ENCODE measurements at regions not wholly inside any gene's neighbourhood (a gene's known extent, or its start where the extent isn't known, plus 50 kb on each side); places are given as distances from the start of the nearest gene placed in this dataset.
"Not testable (repeated sequence)": the region's sequence is repeated elsewhere in the genome, so short reads cannot be mapped to it uniquely, and the experiment has no call there.

GRCh38 chr7:106560482-106560881 is 100.5 kb downstream of the CCDC71L start:
- no peaks in the 10 kb centered on the region for H3K9me3 Mint-ChIP-seq

GRCh38 chr7:106556244-106556643 is 104.7 kb downstream of the CCDC71L start:
- H3K4me1 Mint-ChIP-seq; DNase-seq; ATAC-seq; H3K27me3 ChIP-seq (ENCODE audit: control insufficient read depth, insufficient read depth, low read length); intact Hi-C loops (cut with micrococcal nuclease); H3K27ac Mint-ChIP-seq; H3K9me3 ChIP-seq (ENCODE audit: control insufficient read depth, insufficient read depth, low read length); H3K4me3 ChIP-seq (ENCODE audit: low read length); H3K27ac ChIP-seq (ENCODE audit: low read length); H3K36me3 ChIP-seq (ENCODE audit: control insufficient read depth, insufficient read depth, low read length); H3K36me3 Mint-ChIP-seq; H3K4me1 ChIP-seq (ENCODE audit: control insufficient read depth, insufficient read depth, low read length); H3K4me3 Mint-ChIP-seq; H3K9me3 Mint-ChIP-seq: not testable (repeated sequence)
- 83% methylated on average over 1 of the region's 2 CpGs for WGBS (ENCODE audit: insufficient coverage)
- peaks cover 11 to 17% of the 10 kb centered on the region in 2 donors for H3K27me3 Mint-ChIP-seq (ENCODE audit: low read depth in 2 of 2)

More at GRCh38 chr7:106560482-106560881, 100.5 kb downstream of the CCDC71L start:
- peaks cover 11 to 25% of the 10 kb centered on the region in 2 donors for H3K27me3 Mint-ChIP-seq (ENCODE audit: low read depth in 2 of 2)
- Histone ChIP-seq H3K36me3 (ENCODE audit: control insufficient read depth, insufficient read depth, low read length) (no peaks in the 10 kb centered on the region), H3K27ac (ENCODE audit: low read length) (no peak overlapping the region), H3K4me3 (ENCODE audit: low read length) (no peak overlapping the region), H3K9me3 (ENCODE audit: control insufficient read depth, insufficient read depth, low read length) (no peaks in the 10 kb centered on the region), H3K27me3 (ENCODE audit: control insufficient read depth, insufficient read depth, low read length) (no peaks in the 10 kb centered on the region), H3K4me1 (ENCODE audit: control insufficient read depth, insufficient read depth, low read length) (no peaks in the 10 kb centered on the region)
- no peaks in the 10 kb centered on the region for H3K4me1 Mint-ChIP-seq
- H3K27ac Mint-ChIP-seq, result no peak overlapping the region
- intact Hi-C loops (cut with micrococcal nuclease), result no loop called here
- no peak for TF ChIP-seq CTCF (IDR thresholded peaks at IDR 0.05)
- no peak for DNase-seq
- no peak overlapping the region for H3K4me3 Mint-ChIP-seq
- no peaks in the 10 kb centered on the region for H3K36me3 Mint-ChIP-seq
- 92% methylated on average over 5 of the region's 5 CpGs for WGBS (ENCODE audit: insufficient coverage)
- ATAC-seq, result no peak

GRCh38 chr7:106554623-106555022 is 106.3 kb downstream of the CCDC71L start:
- H3K4me3 Mint-ChIP-seq; H3K4me3 ChIP-seq (ENCODE audit: low read length); H3K27ac ChIP-seq (ENCODE audit: low read length); DNase-seq; H3K27me3 ChIP-seq (ENCODE audit: control insufficient read depth, insufficient read depth, low read length); H3K9me3 Mint-ChIP-seq; ATAC-seq; H3K36me3 Mint-ChIP-seq; H3K27ac Mint-ChIP-seq; intact Hi-C loops (cut with micrococcal nuclease); H3K4me1 Mint-ChIP-seq; H3K9me3 ChIP-seq (ENCODE audit: control insufficient read depth, insufficient read depth, low read length); H3K4me1 ChIP-seq (ENCODE audit: control insufficient read depth, insufficient read depth, low read length); H3K36me3 ChIP-seq (ENCODE audit: control insufficient read depth, insufficient read depth, low read length): not testable (repeated sequence)
- no CpG with 5 or more reads among the region's 1 CpG for WGBS (ENCODE audit: insufficient coverage)
- H3K27me3 Mint-ChIP-seq (ENCODE audit: low read depth in 2 of 2), result peaks cover 11 to 16% of the 10 kb centered on the region in 2 donors

- no peaks in the 10 kb centered on the region for H3K36me3 Mint-ChIP-seq
- no peak for DNase-seq
- no peak for TF ChIP-seq CTCF (IDR thresholded peaks at IDR 0.05)
- peaks cover 2 to 4% of the 10 kb centered on the region in 2 donors for H3K9me3 Mint-ChIP-seq
- no peaks in the 10 kb centered on the region for H3K4me1 Mint-ChIP-seq
- H3K36me3 ChIP-seq (ENCODE audit: control insufficient read depth, insufficient read depth, low read length), result no peaks in the 10 kb centered on the region
- H3K27ac ChIP-seq (ENCODE audit: low read length), result no peak overlapping the region
- H3K27ac Mint-ChIP-seq, result no peak overlapping the region
- no peaks in the 10 kb centered on the region for H3K4me1 ChIP-seq (ENCODE audit: control insufficient read depth, insufficient read depth, low read length)
- H3K4me3 Mint-ChIP-seq, result no peak overlapping the region
- no peak for ATAC-seq
- peaks cover 7 to 11% of the 10 kb centered on the region in 2 donors for H3K27me3 Mint-ChIP-seq (ENCODE audit: low read depth in 2 of 2)
- intact Hi-C loops (cut with micrococcal nuclease), result no loop called here
- H3K4me3 ChIP-seq (ENCODE audit: low read length), result no peak overlapping the region
- no peaks in the 10 kb centered on the region for H3K9me3 ChIP-seq (ENCODE audit: control insufficient read depth, insufficient read depth, low read length)
- no peaks in the 10 kb centered on the region for H3K27me3 ChIP-seq (ENCODE audit: control insufficient read depth, insufficient read depth, low read length)
- 51% methylated on average over 3 of the region's 3 CpGs for WGBS (ENCODE audit: insufficient coverage)
Observed at GRCh38 chr7:106553446-106553836, 107.5 kb downstream of the CCDC71L start.
